ENCODE measurements at regions not wholly inside any gene's neighbourhood (a gene's known extent, or its start where the extent isn't known, plus 50 kb on each side); places are given as distances from the start of the nearest gene placed in this dataset.

DNA sequence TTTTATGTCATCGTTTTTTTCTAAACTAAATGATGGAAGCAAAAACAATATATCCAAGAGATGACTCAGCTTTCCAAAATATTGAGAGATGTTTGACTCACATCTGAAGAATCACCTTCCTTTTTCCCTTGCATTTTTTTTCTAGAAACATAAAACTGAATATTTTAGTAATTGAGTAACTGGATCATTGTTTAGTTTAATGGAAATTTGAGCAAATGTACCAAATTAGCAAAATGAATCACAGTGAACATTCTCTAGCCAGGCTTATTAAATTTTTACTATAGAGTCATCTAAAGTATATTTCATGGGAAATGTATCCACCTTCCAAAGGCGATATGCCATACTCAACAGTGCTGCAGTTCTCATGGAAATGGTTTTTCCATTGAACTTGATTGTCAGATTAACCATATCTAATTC lies 145.5 kb downstream of the TENT5A start:
- H3K4me3 ChIP-seq (replicated peaks in 1 of 2; ENCODE audit: low read depth in 1 of 2, low read length in 2 of 2) = no peak overlapping the region
- DNase-seq (ENCODE audit: low read depth, low spot score) (no peak), ATAC-seq (no peak)
- no peaks in the 10 kb centered on the region for H3K9me2 ChIP-seq (ENCODE audit: insufficient read depth)
- no peak overlapping the region for H3K9ac ChIP-seq (ENCODE audit: low read length)
- TF ChIP-seq POLR2A (IDR thresholded peaks at IDR 0.05; ENCODE audit: borderline replicate concordance, extremely low read depth, insufficient read depth, insufficient read length) (no peak), SIN3A (IDR thresholded peaks at IDR 0.05; ENCODE audit: low read depth) (no peak), CBX3 (IDR thresholded peaks at IDR 0.05; ENCODE audit: low read depth) (no peak), ELF1 (IDR thresholded peaks at IDR 0.05; ENCODE audit: borderline replicate concordance, low read depth) (no peak), POLR2AphosphoS5 (IDR thresholded peaks at IDR 0.05; ENCODE audit: low read depth, low read length) (no peak), YY1 (IDR thresholded peaks at IDR 0.05; ENCODE audit: extremely low read depth, insufficient replicate concordance, low read depth, low read length) (no peak), ZNF274 (IDR thresholded peaks at IDR 0.05; ENCODE audit: low read depth, low read length) (no peak), EZH2 (IDR thresholded peaks at IDR 0.05) (no peak)
- TF ChIP-seq, protein P1, sequence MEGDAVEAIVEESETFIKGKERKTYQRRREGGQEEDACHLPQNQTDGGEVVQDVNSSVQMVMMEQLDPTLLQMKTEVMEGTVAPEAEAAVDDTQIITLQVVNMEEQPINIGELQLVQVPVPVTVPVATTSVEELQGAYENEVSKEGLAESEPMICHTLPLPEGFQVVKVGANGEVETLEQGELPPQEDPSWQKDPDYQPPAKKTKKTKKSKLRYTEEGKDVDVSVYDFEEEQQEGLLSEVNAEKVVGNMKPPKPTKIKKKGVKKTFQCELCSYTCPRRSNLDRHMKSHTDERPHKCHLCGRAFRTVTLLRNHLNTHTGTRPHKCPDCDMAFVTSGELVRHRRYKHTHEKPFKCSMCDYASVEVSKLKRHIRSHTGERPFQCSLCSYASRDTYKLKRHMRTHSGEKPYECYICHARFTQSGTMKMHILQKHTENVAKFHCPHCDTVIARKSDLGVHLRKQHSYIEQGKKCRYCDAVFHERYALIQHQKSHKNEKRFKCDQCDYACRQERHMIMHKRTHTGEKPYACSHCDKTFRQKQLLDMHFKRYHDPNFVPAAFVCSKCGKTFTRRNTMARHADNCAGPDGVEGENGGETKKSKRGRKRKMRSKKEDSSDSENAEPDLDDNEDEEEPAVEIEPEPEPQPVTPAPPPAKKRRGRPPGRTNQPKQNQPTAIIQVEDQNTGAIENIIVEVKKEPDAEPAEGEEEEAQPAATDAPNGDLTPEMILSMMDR (IDR thresholded peaks at IDR 0.05 in 2 of 3, conservative IDR thresholded peaks at IDR 0.05 in 1 of 3; ENCODE audit: borderline replicate concordance in 1 of 3, insufficient read depth in 1 of 3, low read depth in 2 of 3, low read length in 2 of 3) = no peak
- TF ChIP-seq, protein P2, sequence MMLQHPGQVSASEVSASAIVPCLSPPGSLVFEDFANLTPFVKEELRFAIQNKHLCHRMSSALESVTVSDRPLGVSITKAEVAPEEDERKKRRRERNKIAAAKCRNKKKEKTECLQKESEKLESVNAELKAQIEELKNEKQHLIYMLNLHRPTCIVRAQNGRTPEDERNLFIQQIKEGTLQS (IDR thresholded peaks at IDR 0.05) = no peak
- TF ChIP-seq, protein P3, sequence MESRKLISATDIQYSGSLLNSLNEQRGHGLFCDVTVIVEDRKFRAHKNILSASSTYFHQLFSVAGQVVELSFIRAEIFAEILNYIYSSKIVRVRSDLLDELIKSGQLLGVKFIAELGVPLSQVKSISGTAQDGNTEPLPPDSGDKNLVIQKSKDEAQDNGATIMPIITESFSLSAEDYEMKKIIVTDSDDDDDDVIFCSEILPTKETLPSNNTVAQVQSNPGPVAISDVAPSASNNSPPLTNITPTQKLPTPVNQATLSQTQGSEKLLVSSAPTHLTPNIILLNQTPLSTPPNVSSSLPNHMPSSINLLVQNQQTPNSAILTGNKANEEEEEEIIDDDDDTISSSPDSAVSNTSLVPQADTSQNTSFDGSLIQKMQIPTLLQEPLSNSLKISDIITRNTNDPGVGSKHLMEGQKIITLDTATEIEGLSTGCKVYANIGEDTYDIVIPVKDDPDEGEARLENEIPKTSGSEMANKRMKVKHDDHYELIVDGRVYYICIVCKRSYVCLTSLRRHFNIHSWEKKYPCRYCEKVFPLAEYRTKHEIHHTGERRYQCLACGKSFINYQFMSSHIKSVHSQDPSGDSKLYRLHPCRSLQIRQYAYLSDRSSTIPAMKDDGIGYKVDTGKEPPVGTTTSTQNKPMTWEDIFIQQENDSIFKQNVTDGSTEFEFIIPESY (IDR thresholded peaks at IDR 0.05; ENCODE audit: extremely low read depth, insufficient replicate concordance, low read length) = no peak
- no peaks in the 10 kb centered on the region for H3K36me3 ChIP-seq (ENCODE audit: control insufficient read depth in 1 of 2, insufficient read depth in 2 of 2, low read length in 2 of 2)
- intact Hi-C loops (cut with micrococcal nuclease) = no loop called here
- no TSS peak for BruUV-seq (replicated peaks)
- H3K9me3 ChIP-seq (ENCODE audit: control insufficient read depth in 1 of 2, insufficient read depth in 1 of 2, low read depth in 1 of 2, low read length in 2 of 2) = no peaks in the 10 kb centered on the region
- H3K27me3 ChIP-seq (ENCODE audit: insufficient read depth, low read length) = no peaks in the 10 kb centered on the region
- H2AFZ ChIP-seq (ENCODE audit: low read depth, low read length, poor library complexity, severe bottlenecking) = no peak overlapping the region
- RAD21 ChIA-PET (ENCODE audit: low non-redundant PET in 1 of 2, low total read pairs in 2 of 2, uncharacterized antibody in 2 of 2, unreplicated experiment in 2 of 2) = no interaction called here
- CTCF ChIA-PET = no interaction called here
- no peak overlapping the region for H3K4me2 ChIP-seq (ENCODE audit: low read length)
- H3K79me2 ChIP-seq (ENCODE audit: insufficient read depth, low read length) = no peaks in the 10 kb centered on the region
- no peaks in the 10 kb centered on the region for H3K4me1 ChIP-seq (ENCODE audit: control insufficient read depth in 1 of 2, insufficient read depth in 2 of 2, low read length in 2 of 2)
- no peak overlapping the region for H3K27ac ChIP-seq (ENCODE audit: low read depth, low read length)
- H4K20me1 ChIP-seq (ENCODE audit: insufficient read depth) = no peaks in the 10 kb centered on the region
- POLR2A ChIA-PET = no interaction called here
